Keratinocyte (primary cell): ENCODE measurements at regions not wholly inside any gene's neighbourhood (a gene's known extent, or its start where the extent isn't known, plus 50 kb on each side); places are given as distances from the start of the nearest gene placed in this dataset.

Source experiments
- DNase-seq: peaks from one replicate; pipeline ENCODE4 v3.0.0-alpha.2; 2011; ENCODE audit warnings: low read depth, missing footprints, low spot score
- FAIRE-seq: peaks from 2 replicates; lab custom pipeline; 2011; peaks lifted over from hg19 to GRCh38; lab: Jason Lieb, UNC
- H2AFZ ChIP-seq: 2 replicates; pipeline ENCODE4 v1.6.0; 2012; ENCODE audit warnings: low read length, control low read depth, inconsistent platforms; ENCODE audit not compliant: control insufficient read depth
- H3K27ac ChIP-seq: 2 replicates; pipeline ENCODE4 v1.5.1; 2011; ENCODE audit warnings: low read length; ENCODE audit not compliant: control insufficient read depth, insufficient read depth
- H3K27me3 ChIP-seq: 3 replicates; pipeline ENCODE4 v1.6.0; 2011; ENCODE audit warnings: low read length; ENCODE audit not compliant: control insufficient read depth, insufficient read depth; ENCODE audit errors: extremely low read depth
- H3K36me3 ChIP-seq, 2 experiments: 2 replicates in 1 of 2; 3 replicates in 1 of 2; pipeline ENCODE4 v1.5.1; 2011; ENCODE audit warnings: low read length in 2 of 2, mild to moderate bottlenecking in 1 of 2; ENCODE audit not compliant: control insufficient read depth in 2 of 2, insufficient read depth in 2 of 2; ENCODE audit errors: extremely low read depth in 1 of 2
- H3K4me1 ChIP-seq: 3 replicates; pipeline ENCODE4 v1.5.1; 2011; ENCODE audit warnings: low read length; ENCODE audit not compliant: control insufficient read depth, insufficient read depth; ENCODE audit errors: extremely low read depth
- H3K4me2 ChIP-seq: 3 replicates; pipeline ENCODE4 v1.6.0; 2011; ENCODE audit warnings: low read depth, low read length; ENCODE audit not compliant: control insufficient read depth, insufficient read depth; ENCODE audit errors: extremely low read depth
- H3K4me3 ChIP-seq, 3 experiments: fragments of 200-600 bp in 1 of 3; sonication (generic) in 1 of 3; 2 replicates in 2 of 3; 3 replicates in 1 of 3; pipeline ENCODE4 v1.5.1; 2011 to 2016; ENCODE audit warnings: low read length in 3 of 3, mild to moderate bottlenecking in 3 of 3, control low read depth in 2 of 3, inconsistent platforms in 1 of 3, low read depth in 1 of 3, mixed read lengths in 1 of 3, mixed run types in 1 of 3, moderate library complexity in 1 of 3; ENCODE audit not compliant: control insufficient read depth in 2 of 3, insufficient read depth in 2 of 3; ENCODE audit errors: extremely low read depth in 1 of 3
- H3K79me2 ChIP-seq: 2 replicates; pipeline ENCODE4 v1.6.0; 2012; ENCODE audit warnings: low read length; ENCODE audit not compliant: control insufficient read depth, insufficient read depth
- H3K9ac ChIP-seq: 3 replicates; pipeline ENCODE4 v1.6.0; 2011; ENCODE audit warnings: low read length; ENCODE audit not compliant: control insufficient read depth, insufficient read depth; ENCODE audit errors: extremely low read depth
- H3K9me1 ChIP-seq: 3 replicates; pipeline ENCODE4 v1.6.0; 2011; ENCODE audit warnings: low read length; ENCODE audit not compliant: control insufficient read depth, insufficient read depth; ENCODE audit errors: extremely low read depth
- H3K9me3 ChIP-seq: 2 replicates; pipeline ENCODE4 v1.5.1; 2012; ENCODE audit warnings: low read depth, low read length; ENCODE audit not compliant: control insufficient read depth
- H4K20me1 ChIP-seq: 3 replicates; pipeline ENCODE4 v1.6.0; 2011; ENCODE audit warnings: low read length; ENCODE audit not compliant: control insufficient read depth, insufficient read depth; ENCODE audit errors: extremely low read depth
- CTCF ChIP-seq, 3 experiments: IDR thresholded peaks in 1 of 3; conservative IDR thresholded peaks in 1 of 3; optimal IDR thresholded peaks in 1 of 3; 2 replicates in 2 of 3; 3 replicates in 1 of 3; pipeline versions ENCODE3 to v1.5.1; 2011; ENCODE audit warnings: low read length in 3 of 3, mild to moderate bottlenecking in 3 of 3, moderate library complexity in 2 of 3, control low read depth in 1 of 3, inconsistent platforms in 1 of 3; ENCODE audit not compliant: insufficient read depth in 2 of 3; ENCODE audit errors: extremely low read depth in 1 of 3
- EZH2 ChIP-seq: IDR thresholded peaks from one replicate; pipeline ENCODE4 v1.6.1; 2012; ENCODE audit warnings: inconsistent platforms, mild to moderate bottlenecking, low read length, moderate library complexity
- dilution Hi-C: fragments of 300-500 bp; cut with MboI; formaldehyde crosslinking; loops from one replicate; pipeline ENCODE4 v1.7.0; 2020; ENCODE audit warnings: low sequenced_read_pairs; ENCODE audit not compliant: extremely low pct_ligation_motif_present

- no peak for FAIRE-seq
- no peaks in the 10 kb centered on the region for H3K9me1 ChIP-seq
- peaks cover 14% of the 10 kb centered on the region for H3K4me1 ChIP-seq
- no peak for DNase-seq
- H3K36me3 ChIP-seq, result no peaks in the 10 kb centered on the region
- H3K9me3 ChIP-seq, result no peaks in the 10 kb centered on the region
- H3K9ac ChIP-seq, result no peak overlapping the region
- TF ChIP-seq CTCF (optimal IDR thresholded peaks at IDR 0.05 in 1 of 3, IDR thresholded peaks at IDR 0.05 in 1 of 3, conservative IDR thresholded peaks at IDR 0.05 in 1 of 3; ENCODE audit: extremely low read depth in 1 of 3, insufficient read depth in 2 of 3, low read length in 3 of 3) (no peak), EZH2 (no peak)
- H3K4me2 ChIP-seq, result no peak overlapping the region
- no peaks in the 10 kb centered on the region for H3K79me2 ChIP-seq
- H2AFZ ChIP-seq, result peak overlapping the region; percentile 45
- dilution Hi-C loops, result no loop called here
- H3K27me3 ChIP-seq, result no peaks in the 10 kb centered on the region
- no peak overlapping the region for H3K4me3 ChIP-seq
- peak overlapping the region; percentile 15 for H3K27ac ChIP-seq
- no peaks in the 10 kb centered on the region for H4K20me1 ChIP-seq
These were observed 89.6 kb upstream of the CBLB start for GRCh38 chr3:105958237-105959000.

GRCh38 chr3:105959851-105960250, 91.0 kb upstream of the CBLB start:
- no peak for DNase-seq
- H2AFZ ChIP-seq, result no peak overlapping the region
- H3K36me3 ChIP-seq, result no peaks in the 10 kb centered on the region
- TF ChIP-seq CTCF (optimal IDR thresholded peaks at IDR 0.05 in 1 of 3, IDR thresholded peaks at IDR 0.05 in 1 of 3, conservative IDR thresholded peaks at IDR 0.05 in 1 of 3; ENCODE audit: extremely low read depth in 1 of 3, insufficient read depth in 2 of 3, low read length in 3 of 3), result no peak
- TF ChIP-seq EZH2, result no peak
- H4K20me1 ChIP-seq, result no peaks in the 10 kb centered on the region
- no peaks in the 10 kb centered on the region for H3K79me2 ChIP-seq
- H3K9me3 ChIP-seq, result no peaks in the 10 kb centered on the region
- dilution Hi-C loops, result no loop called here
- H3K4me2 ChIP-seq, result no peak overlapping the region
- peaks cover 14% of the 10 kb centered on the region for H3K4me1 ChIP-seq
- H3K27ac ChIP-seq, result no peak overlapping the region
- H3K4me3 ChIP-seq, result no peak overlapping the region
- no peaks in the 10 kb centered on the region for H3K27me3 ChIP-seq
- no peaks in the 10 kb centered on the region for H3K9me1 ChIP-seq
- H3K9ac ChIP-seq, result no peak overlapping the region
- FAIRE-seq, result no peak
